Body of pancreas (tissue), 4 donors: ENCODE measurements at regions not wholly inside any gene's neighbourhood (a gene's known extent, or its start where the extent isn't known, plus 50 kb on each side); places are given as distances from the start of the nearest gene placed in this dataset.

ENCODE experiments used
- CTCF ChIP-seq, 7 experiments: fragments of 450-650 bp in 4 of 7; fragments of 200-600 bp in 3 of 7; sonication (generic) in 3 of 7; IDR thresholded peaks; one replicate each; pipeline ENCODE4 v1.5.1; 2016 to 2019; ENCODE audit warnings: antibody characterized with exemption in 7 of 7
- POLR2A ChIP-seq, 3 donors: fragments of 450-650 bp; IDR thresholded peaks; one replicate each; pipeline ENCODE4 v1.6.1; 2016; ENCODE audit warnings: antibody characterized with exemption in 3 of 3, mild to moderate bottlenecking in 2 of 3

- TF ChIP-seq CTCF (IDR thresholded peaks at IDR 0.05) (no peak), POLR2A (IDR thresholded peaks at IDR 0.05) (no peak)
Measured at GRCh38 chr4:32196950-32197688, 1477.0 kb downstream of the PCDH7 start.
